ENCODE measurements at regions not wholly inside any gene's neighbourhood (a gene's known extent, or its start where the extent isn't known, plus 50 kb on each side); places are given as distances from the start of the nearest gene placed in this dataset.
"Not testable (repeated sequence)": the region's sequence is repeated elsewhere in the genome, so short reads cannot be mapped to it uniquely, and the experiment has no call there.

DNA sequence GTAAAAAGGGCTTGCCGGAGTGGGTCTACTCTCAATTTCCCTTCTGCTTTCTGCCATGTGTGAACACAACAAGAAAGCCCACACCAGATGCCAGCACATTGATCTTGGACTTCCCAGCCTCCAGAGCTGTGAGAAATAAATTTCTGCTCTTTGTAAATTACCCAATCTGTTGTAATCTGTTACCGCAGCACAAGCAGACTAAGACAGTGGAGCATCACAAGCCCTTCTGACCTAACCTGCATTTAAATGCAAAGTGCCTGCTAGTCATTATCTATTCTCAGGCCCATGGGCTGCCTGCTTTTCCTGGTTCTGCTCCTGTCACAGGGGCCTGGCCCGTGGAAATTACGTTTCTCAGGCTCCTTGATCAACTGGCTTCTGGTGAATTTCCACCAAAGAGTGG is 199.3 kb upstream of the AUTS2 start:
- DNase-seq = no peak

DNA sequence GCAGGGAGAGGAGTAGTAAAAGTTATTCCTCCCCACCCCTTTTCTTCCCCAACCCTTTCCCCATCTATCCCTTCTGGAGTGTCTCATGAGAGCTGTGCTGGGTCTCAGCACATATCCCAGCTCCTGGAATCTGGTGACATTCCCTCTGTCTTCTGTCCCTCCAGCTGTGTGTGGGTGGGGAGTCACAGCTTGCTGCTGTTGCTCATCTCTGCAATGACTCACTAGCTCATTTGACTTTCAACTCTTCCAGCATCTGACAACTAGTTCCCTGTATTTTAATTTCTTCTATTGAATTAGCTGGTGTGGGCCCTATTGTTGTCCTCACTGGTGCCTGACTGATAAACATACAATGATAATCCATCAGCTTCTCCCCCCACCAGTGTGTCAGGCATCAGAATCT is 198.9 kb upstream of the AUTS2 start:
- DNase-seq = no peak

DNA sequence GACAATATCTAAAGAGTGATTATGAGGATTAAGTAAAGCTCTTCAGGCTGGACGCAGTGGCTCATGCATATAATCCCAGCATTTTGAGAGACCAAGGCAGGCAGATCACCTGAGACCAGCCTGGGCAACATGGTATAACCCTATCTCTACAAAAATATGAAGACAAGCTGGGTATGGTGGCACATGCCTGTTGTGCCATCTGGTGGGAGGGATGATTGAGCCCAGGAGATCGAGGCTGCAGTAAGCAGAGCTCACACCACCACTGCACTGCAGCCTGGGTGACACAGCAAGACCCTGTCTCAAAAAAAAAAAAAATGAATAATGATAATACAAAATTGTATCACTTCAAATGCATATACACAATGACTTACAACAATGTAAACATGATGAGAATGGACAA is 195.6 kb upstream of the AUTS2 start:
- no peak for DNase-seq

DNA sequence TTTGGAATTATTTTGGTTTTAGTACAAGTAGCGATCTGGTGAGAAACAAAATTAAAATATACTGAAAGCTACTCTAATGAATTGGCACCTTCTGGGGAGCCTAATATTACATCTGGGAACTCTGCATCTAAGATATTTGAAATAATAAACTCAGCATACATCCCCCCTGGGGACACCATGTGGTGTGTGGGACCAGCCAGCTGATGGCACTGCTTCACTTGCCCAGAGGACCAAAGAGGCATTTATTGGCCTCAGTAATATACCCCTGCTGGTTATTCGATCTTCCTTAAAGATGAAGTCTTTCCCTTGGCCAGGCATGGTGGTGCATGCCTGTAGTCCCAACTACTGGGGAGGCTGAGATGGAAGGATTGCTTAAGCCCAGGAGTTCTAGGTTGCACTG is 195.1 kb upstream of the AUTS2 start:
- DNase-seq = no peak

DNA sequence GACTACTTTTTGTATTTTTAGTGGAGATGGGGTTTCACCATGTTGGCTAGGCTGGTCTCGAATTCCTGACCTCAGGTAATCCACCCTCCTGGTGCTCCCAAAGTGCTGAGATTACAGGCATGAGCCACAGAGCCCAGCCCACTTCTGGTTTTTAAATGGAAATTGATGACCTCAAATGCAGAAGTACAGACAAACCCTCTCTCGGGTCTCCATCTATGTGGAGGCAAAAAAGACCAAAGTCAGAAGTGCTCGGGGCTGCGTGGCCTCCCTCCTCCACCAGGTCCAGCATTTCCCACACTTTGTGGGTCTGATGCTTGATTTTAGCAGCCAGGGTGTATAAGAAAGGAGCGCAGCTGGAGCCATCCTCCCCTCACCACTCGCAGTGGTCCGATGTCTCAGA is 187.3 kb upstream of the AUTS2 start:
- DNase-seq = no peak

DNA sequence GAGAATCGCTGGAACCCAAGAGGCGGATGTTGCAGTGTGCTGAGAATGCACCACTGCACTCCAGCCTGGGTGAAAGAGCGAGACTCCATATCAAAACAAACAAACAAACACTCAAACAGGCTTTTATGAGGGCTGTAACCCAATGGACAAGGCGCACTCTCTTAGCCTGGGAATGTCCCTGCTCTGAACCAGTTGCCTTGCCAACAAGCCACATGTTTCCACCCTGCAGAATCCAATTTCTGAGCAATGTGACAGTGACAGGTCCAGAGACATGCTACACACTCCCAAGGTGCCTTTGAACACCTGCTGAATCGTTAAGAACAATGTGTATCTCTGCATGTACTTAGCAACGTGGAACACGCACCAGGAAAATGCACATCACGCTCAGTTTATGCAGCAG is 186.8 kb upstream of the AUTS2 start:
- no peak for DNase-seq

DNA sequence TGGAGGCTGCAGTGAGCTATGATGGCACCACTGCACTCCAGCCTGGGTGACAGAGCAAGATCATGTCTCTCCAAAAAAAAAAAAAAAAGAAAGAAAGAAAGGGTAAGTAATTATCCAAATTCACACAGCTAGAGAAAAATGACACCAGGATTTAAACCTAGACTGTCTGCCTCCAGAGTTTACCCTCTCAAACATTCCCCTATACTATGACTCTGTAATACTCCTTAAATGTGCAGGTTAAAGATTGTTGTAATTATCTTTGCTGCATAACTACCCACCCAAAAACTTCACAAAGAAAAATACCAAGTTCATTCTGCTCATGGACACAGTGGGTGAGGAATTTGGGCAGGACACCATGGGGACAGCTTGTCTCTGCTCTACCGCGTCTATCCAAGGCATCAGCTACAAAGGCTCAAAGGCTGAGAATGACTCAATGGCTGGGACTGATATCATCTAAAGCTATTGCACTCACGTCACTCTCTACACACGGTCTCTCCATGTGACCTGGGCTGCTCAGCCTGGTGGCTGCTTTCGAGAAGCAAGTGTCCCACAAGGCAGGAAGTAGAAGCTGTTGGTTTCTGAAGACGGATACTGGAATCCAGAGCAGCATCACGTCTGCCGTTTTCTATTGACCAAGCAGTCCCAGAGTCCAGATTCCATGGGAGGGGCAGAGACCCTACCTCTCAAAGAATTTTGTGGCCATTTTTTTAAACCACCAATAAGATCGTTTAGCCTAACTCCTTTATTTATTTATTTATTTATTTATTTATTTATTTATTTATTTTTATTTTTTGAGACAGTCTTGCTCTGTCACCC is 185.7 kb upstream of the AUTS2 start:
- DNase-seq = no peak

DNA sequence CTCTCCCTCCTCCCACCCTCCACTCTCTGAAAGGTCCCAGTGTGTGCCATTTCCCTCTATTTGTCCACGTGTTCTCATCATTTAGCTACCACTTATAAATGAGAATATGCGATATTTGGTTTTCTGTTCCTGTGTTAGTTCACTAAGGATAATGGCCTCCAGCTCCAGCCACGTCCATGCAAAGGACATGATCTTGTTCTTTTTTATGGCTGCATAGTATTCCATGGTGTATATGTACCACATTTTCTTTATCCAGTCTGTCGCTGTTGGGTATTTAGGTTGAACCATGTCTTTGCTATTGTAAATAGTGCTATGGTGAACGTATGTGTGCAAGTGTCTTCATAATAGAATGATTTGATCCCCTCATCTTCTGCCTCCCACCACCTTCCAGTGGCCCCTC is 183.7 kb upstream of the AUTS2 start:
- DNase-seq = no peak

DNA sequence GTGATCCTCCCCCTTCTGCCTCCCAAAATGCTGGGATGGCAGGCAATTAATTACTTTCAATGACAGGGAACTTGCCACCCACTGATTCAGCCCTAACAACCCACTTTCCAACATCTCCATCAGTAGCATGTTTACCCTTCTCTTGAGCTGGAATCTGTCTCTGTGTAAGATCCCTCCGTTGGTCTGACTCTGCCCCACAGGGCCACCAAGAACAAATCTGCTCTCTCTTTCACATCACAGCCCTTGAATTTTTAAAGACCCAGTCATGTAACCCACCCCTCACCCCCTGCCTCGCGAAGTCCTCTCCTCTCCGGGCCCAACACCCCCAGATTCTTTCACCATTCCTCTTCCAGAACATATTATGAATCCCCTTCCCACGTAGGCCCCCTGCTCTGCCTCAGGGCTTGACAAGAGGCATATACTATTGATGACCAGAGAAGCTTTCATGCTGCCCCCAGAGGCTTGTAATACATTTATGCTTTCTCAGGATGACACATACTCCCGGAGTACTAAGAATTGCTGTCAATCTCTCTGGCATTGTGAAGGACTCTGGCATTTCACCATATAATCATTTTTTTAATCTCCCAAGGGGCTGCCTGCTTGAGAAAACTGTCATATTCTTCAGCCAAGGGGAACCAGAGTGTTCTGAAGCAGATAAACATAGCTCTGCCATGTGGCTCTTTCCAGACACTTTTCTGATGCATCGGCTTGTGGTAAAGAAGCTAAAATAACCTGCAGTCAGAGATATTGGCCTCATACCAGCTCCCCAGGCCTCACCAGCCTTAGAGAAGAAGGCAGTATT is 179.2 kb upstream of the AUTS2 start:
- no peak for DNase-seq

DNA sequence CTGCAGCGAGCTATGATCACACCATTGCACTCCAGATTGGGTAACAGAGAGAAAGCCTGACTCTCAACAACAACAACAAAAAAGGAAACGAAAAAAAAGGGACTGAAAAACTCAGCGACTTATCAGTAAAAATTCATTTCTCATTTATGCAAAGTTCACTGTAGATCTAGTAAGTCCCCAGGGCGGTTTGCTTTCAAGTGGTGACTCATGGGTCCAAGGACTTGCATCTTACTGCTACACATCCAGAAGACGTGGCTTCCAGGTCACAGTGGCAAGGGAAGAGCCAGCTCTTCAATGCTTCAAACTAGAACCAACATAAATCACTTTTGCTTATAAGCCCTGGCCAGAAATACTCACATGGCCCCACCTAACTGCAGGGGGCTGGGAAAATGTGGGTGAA is 178.3 kb upstream of the AUTS2 start:
- no peak for DNase-seq

DNA sequence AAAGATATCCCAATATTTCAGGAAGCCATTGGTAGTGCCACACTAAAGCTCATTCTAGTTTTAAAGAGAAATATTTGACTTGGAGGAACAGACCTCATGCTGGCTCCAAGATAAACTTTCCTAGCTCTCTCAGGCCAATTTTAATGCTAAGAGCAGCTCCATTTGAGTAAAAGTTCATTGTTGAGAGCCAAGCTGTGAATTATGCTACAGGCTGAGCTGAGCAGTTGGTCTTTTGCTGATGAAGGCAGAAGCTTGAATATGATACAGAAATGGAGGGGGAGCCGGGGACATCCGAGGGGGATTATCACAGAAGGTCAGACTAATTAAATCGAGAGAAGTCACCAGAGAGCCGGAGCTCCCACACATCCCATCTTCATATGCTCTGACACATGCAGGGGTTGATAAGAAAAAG is 175.7 kb upstream of the AUTS2 start:
- no peak for DNase-seq

DNA sequence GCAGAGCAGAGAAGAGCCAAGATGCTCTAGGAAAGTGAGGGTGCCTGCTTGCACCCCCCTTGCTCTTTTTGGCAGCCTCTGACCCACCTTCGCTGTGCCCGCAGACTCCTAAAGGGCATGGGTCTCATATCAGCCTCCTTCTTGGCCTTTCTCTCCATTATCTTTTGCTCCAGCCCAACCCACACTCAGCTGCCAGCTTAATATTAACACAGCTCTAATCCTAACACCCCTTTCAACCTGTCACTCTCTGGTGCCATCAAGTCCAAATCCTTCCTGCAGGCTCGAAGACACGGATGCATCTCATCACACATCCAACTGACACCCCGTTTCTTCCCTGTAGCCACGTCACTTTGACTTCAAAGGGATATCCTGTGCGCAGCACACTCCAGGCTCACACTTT is 171.6 kb upstream of the AUTS2 start:
- no peak for DNase-seq

DNA sequence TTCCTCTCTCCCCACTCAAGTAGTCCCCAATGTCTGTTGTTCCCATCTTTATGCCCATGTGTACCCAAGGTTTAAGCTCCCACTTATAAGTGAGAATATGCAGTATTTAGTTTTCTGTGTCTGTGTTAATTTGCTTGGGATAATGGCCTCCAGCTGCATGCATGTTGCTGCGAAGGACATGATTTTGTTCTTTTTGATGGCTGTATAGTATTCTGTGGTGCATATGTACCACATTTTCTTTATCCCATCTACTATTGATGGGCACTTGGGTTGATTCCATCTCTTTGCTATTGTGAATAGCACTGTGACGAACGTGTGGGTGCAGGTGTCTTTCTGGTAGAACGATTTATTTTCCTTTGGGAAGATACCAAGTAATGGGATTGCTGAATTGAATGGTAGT is 170.2 kb upstream of the AUTS2 start:
- no peak for DNase-seq

DNA sequence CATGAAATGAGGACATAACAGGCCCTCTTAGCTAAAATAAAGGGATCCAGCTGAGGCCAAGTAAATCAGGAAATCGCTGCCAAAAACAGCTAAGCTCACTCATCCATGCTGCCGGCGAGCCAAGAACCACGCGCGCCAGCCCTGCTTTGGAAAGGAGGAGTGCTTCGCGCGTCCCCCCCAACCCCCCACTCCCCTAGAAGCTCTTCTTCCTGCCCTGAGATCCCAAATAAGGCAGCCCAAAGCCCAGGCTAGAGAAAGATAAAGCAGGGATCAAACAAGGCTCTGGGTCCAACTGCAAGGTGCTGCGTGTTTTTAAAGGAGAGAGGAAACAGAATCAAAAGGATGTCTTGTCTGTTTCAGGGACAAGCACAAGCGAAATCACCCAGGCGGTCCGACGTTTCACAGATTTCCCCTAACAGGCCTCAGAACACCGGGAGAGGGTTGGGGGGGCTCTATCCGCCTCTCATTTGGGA is 168.3 kb upstream of the AUTS2 start:
- DNase-seq = no peak

DNA sequence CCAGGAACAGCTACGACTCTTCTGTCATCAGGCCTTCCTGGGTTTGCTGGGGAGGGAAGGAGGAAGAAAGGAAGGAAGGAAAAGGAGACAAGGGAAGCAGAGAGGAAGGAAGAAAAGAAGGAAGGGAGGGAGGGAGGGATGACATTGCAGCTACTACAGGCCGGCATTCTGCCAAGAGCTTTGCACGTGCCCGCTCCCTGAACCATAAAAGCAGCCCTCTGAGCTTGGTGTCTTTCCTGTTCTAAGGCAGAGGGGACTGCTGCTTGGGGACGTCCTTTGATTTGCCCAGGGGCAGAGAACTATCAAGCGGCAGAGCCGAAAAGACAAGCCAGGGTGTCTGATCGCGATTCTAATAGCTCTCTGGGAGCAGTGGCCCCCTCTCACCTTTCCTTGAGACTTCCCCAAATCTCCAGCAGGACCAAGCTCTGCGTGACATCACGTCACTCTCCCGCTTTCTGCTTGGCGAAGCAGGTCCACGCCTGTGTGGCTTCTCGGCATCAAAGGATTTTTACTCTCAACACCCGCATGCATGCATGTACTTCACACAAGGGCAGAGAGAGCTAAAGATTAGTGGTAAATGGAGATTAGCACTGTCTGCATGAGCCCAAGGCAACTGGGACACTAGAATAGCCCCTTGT is 167.8 kb upstream of the AUTS2 start:
- DNase-seq = no peak

DNA sequence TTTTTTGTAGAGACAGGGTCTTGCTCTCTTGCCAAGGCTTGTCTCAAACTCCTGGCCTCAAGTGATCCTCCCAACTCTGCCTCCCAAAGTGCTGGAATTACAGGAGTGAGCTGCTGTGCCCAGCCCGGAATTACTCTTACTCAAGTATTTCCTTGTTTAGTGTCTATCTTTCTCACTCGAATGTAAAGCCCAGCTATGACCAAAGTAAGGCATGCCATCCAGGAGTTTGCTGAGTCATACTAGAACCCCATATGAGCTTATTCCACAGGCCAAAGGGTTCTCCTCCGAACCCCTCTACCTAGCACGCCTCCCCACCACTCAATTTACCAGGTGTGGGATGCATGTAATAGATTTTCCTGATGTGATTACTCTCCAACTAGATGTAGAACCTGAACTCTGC is 166.6 kb upstream of the AUTS2 start:
- DNase-seq = no peak

DNA sequence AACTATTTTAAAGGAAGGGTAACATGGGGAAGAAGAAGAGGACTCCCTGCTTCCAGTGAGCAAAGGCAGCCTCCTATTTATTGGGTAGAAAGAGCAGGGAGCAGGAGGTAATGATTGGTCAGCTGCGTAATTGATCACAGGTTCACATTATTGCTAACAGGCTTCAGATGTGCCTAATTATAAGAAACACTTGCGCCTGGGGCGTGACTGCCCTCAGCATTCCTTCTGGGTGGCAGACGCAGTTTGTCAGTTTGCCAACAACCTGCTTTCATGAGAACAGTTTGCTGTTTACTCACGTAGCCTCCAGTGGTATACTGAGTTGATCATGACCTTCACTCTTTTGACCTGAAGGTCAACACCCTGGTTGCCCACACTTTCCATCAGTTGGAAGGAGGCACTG is 166.0 kb upstream of the AUTS2 start:
- DNase-seq = not testable (repeated sequence)

DNA sequence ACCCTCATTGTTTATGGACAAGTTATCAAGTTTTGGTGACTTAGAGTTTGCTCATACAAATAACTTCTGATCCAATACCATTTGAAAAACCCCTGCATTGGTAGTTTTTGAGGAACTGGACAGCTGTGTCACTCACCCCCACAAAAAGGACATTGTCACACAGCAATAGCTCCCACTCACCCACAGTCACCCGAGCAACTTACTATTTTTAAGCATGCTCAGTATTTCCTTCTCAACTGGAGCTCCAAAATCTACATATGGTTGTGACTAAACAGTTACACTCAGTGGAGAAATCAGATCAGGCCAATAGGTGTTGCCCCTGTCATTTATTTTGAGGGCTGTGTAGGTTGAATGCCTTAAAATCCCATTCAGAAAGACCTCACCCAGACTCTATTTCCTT is 165.2 kb upstream of the AUTS2 start:
- DNase-seq = no peak

DNA sequence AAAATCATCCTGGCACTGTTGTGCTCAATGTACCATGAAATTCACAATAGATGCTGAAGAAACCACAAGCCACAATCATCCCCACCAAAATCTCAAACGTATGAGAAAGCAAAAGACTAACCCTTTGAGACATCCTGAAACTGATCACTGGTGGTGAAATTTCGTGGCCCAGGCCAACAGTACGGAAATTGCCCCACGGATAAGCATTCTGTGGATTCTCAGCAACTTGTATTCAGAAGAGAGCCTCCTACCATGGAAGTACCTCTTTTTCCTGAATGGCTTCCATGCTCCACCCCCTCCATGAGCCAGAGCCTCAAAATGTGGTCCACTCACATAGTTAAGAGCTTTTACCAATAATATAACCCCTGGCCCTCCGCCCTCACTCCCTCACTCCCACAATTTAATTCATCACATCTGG is 163.9 kb upstream of the AUTS2 start:
- DNase-seq = no peak

DNA sequence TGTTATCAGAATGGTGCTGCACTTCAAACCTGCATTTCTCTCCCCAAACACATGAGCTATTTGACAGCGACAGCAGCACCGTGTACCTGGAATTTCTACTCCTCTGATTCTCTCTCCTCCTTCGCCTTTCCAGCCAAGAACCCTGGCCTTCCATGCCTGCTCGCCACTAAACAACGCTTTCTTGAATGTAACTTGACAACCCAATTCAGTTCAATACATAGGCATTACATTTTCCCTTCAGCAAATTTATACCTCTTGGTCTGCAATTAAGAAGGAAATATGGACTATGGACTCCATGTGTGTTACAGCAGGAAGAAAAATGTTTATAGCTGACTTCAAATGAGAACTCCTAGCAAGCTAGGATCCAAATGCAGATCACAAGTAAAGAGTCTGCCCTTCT is 162.6 kb upstream of the AUTS2 start:
- DNase-seq = no peak

DNA sequence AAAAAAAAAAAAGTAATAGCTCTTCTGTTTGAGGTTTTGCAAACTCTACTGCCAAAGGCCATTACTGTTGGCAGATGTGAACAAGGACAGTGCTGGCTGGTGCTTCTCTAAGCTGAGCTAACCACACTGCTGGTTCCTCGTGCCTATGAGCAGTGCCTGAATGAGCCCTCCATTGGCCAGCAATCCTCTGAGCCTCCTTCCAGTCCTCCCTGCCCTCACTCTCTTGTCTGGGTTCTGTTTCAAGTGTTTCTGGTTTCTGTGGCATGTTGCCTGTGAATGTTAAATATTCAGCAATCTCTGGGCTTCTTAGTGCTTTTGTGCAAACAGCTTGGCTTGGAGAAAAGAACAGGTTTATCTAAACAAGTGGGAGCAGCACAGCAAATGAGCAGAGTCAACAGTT is 161.3 kb upstream of the AUTS2 start:
- DNase-seq = no peak

DNA sequence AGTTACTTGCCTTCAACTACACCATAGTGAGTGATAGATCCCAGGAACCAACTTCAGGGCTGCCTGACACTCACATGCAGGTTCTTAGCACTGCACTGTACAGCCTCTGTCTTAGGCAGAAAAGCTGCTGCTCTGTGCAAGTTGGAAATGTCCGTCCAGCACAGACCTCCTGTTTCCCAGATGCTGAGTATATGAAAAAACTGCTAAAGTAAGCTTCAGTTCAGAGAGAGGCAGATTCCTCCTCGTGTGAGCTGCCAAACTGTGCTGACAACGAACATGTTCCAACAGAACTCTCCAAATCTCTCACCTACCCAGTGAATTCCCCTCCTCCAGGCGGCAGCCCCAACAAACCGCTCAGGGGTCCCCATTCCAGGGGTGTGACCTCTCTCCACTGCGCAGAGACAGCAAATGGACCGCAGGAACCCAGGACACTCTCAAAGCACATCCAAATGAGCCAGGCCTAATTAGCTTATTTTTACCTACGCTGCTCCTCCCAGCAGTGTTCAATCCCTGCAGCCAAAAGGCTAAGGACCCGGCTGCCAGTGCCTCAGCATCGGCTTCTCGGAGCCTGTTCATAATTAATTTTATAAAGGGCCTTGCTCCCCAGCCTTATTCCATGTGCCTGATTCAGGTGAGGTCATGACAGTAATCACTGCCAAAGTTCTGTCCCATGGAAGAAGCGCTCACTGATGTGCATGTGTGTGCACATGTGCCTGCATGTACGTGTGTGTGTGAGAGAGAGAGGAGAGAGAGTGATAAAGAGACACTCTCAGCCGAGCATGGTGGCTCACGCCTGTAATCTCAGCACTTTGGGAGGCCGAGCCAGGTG is 159.5 kb upstream of the AUTS2 start:
- DNase-seq = no peak
